ENCODE measurements at regions not wholly inside any gene's neighbourhood (a gene's known extent, or its start where the extent isn't known, plus 50 kb on each side); places are given as distances from the start of the nearest gene placed in this dataset.

GRCh38 chr5:74250304-74251102 is 390.0 kb downstream of the ENC1 start:
- DNase-seq = no peak

DNA sequence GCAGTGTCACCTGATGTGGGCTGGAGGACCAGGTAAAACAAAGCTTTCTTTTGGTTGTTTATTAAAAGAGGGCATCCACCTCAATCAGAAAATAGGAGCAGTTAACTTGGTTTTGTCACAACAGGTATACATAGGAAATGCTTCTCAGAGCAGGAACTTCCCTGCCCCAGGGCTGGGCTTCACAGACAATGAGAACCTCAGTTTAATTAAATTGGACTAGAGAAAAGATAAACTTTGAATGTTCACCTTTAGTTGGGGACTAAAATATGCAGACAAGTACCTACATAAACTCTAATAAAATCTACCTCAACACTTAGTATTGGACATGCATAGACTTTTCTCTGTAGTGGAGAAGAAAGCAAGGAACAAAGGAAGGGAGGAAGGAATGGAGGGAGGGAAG is 392.0 kb downstream of the ENC1 start:
- DNase-seq = no peak

DNA sequence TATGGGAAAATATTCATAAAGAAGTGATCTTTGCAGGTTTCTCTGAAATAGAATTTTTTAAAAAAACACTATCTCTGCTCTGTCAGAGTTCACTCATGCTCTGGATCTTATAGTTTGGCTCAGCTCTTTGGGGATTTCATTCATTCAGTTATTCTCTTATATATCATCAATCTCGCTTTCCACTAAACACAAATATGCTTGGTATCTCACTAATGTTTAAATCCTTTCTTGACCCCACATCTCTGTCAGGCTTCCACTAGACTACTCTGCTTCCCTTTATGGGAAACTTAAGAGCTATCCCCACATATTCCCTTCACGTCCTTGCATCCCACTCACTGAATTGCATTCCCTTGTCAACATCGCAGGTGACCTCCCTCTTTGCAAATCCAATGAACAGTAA is 396.1 kb downstream of the ENC1 start:
- no peak for DNase-seq

DNA sequence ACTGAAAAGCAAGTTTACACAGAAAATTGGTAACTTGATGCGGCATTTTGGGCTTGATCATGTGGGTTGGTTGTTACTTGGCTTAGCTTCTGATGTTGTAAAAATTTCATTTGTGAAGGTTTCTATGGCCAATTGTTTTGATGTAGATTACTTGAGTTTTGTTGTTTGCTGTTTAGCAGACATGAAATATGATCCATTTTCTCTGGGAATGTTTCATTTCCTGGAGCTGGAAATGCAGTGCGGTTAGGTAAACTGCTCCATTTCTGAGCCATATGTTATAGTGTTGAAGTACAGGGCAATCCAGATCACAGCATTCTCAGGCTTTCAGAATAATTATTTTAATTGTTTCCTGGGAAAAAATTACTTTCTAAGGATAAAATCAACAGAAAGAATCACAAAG is 396.9 kb downstream of the ENC1 start:
- no peak for DNase-seq

GRCh38 chr5:74242516-74242915 is 398.0 kb downstream of the ENC1 start:
- DNase-seq = no peak

DNA sequence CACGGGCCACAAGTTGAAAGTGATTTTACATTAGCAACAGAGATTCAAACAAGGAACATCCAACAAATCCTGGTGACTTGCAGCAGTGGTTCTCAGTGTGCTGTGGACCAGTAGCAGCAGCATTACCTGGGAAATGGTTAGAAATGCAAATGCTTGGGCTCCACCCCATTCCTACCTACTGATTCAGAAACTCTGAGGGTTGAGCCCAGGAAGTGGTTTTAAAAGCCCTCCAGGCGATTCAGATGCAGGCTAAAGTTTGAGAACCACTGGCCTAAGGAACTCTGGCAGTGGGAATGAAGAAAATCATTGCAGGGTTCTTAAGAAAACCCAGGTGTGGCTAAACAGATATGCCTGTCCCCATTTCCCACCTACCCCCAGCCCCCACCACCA is 398.8 kb downstream of the ENC1 start:
- no peak for DNase-seq

GRCh38 chr5:74240783-74241750 is 399.5 kb downstream of the ENC1 start:
- DNase-seq = no peak

GRCh38 chr5:74239261-74239660 is 401.3 kb downstream of the ENC1 start:
- DNase-seq = no peak

DNA sequence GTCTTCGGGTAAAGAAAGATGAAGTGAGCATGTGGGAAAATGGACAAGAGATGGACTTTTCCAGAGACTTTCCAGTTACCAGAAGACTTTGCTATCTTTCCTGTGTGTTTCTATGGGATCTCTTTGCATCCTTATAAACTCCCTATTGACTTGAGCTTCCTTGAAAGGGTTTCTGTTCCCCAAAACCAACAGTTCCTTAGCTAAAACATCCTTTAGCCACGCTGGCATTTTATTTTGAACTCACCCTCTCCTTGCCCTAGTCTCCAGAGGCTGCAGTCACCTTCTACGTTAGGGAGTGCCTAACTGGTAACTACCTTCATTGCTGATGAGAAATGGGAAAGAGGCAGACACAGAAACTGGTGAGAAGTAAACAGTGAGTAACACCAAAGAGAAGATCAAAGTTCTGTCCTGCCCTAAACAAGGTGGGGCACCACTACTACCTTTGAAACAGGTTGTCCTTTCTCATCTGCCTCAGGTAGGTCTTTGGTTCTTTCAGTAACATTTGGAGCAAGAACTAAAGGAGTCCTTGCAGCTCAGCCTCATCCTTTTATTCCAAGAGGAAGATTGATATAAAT is 402.9 kb downstream of the ENC1 start:
- DNase-seq = no peak

GRCh38 chr5:74235552-74235951 is 405.0 kb downstream of the ENC1 start:
- DNase-seq = no peak

GRCh38 chr5:74233571-74233970 is 407.0 kb downstream of the ENC1 start:
- no peak for DNase-seq

DNA sequence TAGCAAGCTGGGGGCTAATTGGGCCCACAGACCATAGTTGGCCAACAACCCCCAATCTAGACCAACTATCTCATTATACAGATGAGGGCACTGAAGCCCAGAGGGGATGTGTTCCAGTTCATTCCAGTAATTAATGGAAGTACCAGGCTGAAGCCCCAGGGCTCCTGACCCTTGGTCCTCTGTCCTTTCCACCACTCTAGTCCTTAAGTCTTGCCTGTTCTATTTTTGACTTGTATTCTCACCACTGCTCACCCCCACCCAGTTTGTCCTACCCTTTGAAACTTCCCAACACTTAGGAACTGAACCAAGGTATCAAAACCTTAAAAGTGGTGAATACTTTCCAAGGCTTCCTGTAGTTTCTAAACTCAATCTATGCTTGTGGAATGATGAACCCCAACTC is 407.4 kb downstream of the ENC1 start:
- DNase-seq = no peak

DNA sequence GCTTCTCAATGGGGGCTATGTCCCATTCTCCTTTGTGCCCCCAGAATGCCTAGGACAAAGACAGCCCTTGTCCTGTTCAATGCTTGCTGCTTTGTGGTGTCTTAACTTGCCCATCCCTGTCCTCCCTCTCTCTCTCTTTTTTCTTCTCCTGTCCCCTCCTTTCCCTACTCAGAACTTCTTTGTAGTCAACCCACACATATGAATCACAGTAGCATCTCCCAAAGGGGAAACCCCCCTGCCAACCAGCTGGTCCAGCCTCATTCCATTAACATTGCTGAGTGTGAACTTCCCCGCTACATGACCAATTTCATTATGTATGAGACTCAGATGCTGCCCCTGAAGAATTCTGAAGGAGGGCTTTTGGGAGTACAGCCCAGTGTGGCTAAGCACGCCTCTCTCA is 408.3 kb downstream of the ENC1 start:
- DNase-seq = no peak

GRCh38 chr5:74231697-74232096 is 408.8 kb downstream of the ENC1 start:
- DNase-seq = no peak

- DNase-seq = no peak
Measured at GRCh38 chr5:74226716-74227485, 413.6 kb downstream of the ENC1 start.

- no peak for DNase-seq
Measured at GRCh38 chr5:74225587-74225986, 414.9 kb downstream of the ENC1 start.

DNA sequence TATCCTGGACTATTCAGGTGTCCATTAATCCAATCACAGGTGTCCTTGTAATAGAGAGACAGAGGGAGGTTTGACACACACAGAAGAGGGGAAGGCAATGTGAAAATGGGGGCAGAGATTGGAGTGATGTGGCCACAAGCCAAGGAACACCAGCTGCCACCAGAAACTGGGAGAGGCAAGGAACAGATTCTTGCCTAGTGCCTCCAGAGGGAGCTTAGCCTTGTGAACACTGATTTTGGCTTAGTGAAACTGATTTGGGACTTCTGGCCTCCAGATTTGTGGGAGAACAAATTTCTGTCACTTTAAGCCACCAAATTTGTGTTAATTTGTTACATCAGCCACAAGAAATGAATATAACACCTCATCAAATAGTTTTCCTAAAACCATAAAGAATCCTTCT is 416.2 kb downstream of the ENC1 start:
- no peak for DNase-seq

GRCh38 chr5:74222806-74223205 is 417.7 kb downstream of the ENC1 start:
- DNase-seq = no peak

DNA sequence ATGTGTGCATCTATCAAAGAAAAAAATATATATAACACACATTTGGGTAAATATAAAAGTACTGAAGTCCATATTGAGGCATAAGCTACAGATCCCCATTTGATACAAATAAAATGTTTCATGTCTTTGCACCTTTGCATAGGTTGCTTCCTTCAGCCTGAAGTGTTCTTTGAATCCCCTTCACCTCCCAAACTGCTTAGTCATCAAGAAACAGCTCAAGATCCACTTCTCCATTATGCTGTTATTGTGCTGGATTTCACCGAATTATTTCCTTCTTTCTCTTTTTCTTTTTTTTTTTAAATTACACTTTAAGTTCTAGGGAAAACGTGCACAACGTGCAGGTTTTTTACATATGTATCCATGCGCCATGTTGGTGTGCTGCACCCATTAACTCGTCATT is 419.1 kb downstream of the ENC1 start:
- DNase-seq = no peak

DNA sequence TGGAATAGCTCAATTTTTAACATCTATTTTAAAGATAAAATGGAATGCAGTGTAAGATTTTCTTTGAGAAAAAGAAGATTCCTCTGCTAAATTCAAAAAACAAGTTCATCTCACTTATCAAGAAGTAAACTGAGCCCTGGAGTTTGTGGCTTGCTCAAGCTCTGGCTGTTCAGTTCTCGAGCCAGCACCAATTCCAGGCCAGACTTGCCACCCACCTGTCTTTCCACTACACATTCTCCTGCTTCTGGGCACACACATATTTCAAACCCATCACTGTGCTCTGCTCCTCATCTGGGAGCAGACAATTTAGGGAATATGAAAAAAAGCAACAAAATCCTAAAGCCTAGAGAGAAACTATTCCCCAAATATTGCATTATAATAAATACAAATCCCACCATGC is 424.5 kb downstream of the ENC1 start:
- no peak for DNase-seq

DNA sequence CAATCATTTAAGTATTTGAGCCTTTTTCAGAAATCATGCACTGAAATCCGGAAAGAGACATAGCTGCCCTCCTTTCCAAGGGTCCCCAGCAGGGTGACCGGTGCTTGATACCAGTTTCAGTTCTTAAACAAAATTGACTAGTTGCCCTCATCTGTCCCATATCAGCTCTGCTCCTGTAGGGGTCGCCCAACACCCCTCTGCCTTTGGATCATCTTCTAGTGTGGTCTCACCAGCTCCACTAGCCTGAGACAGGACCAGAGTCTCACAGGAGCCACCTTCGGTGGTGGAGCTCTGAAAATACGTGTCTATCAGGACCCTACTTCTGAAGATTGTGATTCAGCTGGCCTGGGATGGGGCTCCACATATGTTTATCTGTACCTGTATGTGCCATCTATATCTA is 428.2 kb downstream of the ENC1 start:
- no peak for DNase-seq

GRCh38 chr5:74209571-74209970 is 431.0 kb downstream of the ENC1 start:
- no peak for DNase-seq

Measured in activated T-cell treated with anti-CD3 and anti-CD28 coated beads, Interleukin-2, amount 50 U/mL, for 1 hour (primary cell).